T-helper 1 cell (primary cell): ENCODE measurements at regions not wholly inside any gene's neighbourhood (a gene's known extent, or its start where the extent isn't known, plus 50 kb on each side); places are given as distances from the start of the nearest gene placed in this dataset.

Source experiments
- DNase-seq, 5 donors: peaks; one replicate each; pipeline ENCODE4 v3.0.0-alpha.2; 2012 to 2020

- no peak for DNase-seq
Measured at GRCh38 chr11:76276046-76276780, 69.9 kb upstream of the WNT11 start.

GRCh38 chr11:76275446-76275845 is 69.1 kb upstream of the WNT11 start:
- no peak for DNase-seq

GRCh38 chr11:76271068-76271467 is 64.8 kb upstream of the WNT11 start:
- no peak for DNase-seq

- DNase-seq, result no peak
Measured at GRCh38 chr11:76270389-76270788, 64.1 kb upstream of the WNT11 start.

- no peak for DNase-seq
Measured at GRCh38 chr11:76269661-76270261, 63.5 kb upstream of the WNT11 start.

- no peak for DNase-seq
Measured at GRCh38 chr11:76269247-76269646, 62.9 kb upstream of the WNT11 start.

GRCh38 chr11:76268498-76268897 is 62.2 kb upstream of the WNT11 start:
- DNase-seq, result no peak

GRCh38 chr11:76267556-76267955 is 61.3 kb upstream of the WNT11 start:
- DNase-seq, result no peak

GRCh38 chr11:76266286-76267100 is 60.2 kb upstream of the WNT11 start:
- no peak for DNase-seq

GRCh38 chr11:76265771-76266241 is 59.5 kb upstream of the WNT11 start:
- no peak for DNase-seq

GRCh38 chr11:76263657-76264056 is 57.4 kb upstream of the WNT11 start:
- DNase-seq, result no peak

GRCh38 chr11:76263166-76263565 is 56.9 kb upstream of the WNT11 start:
- no peak for DNase-seq

- no peak for DNase-seq
Measured at GRCh38 chr11:76260296-76260925, 54.1 kb upstream of the WNT11 start.

GRCh38 chr11:76259299-76259908 is 53.1 kb upstream of the WNT11 start:
- DNase-seq, result no peak

GRCh38 chr11:76257074-76257719 is 50.9 kb upstream of the WNT11 start:
- no peak for DNase-seq

GRCh38 chr11:76256448-76256847 is 50.1 kb upstream of the WNT11 start:
- DNase-seq, result no peak
